IMR-90 (cell line): ENCODE measurements at regions not wholly inside any gene's neighbourhood (a gene's known extent, or its start where the extent isn't known, plus 50 kb on each side); places are given as distances from the start of the nearest gene placed in this dataset.

Experiments used
- ATAC-seq: fragments of 200-7000 bp; cut with Tn5 transposase; 2 replicates; pipeline ENCODE4 v1.9.1; 2020; ENCODE audit warnings: low read depth, mild to moderate bottlenecking, moderate library complexity
- BruUV-seq: library from RNA; stranded (reverse); fragments of 400-500 nt; replicated peaks from 2 replicates; lab custom pipeline; 2021; lab: Mats Ljungman, UMichigan
- CTCF ChIA-PET: fragments of 300-600 bp; formaldehyde crosslinking; extraction: SDS; loops from one replicate; lab custom pipeline; 2021; ENCODE audit warnings: antibody characterized with exemption; lab: Yijun Ruan, JAX
- POLR2A ChIA-PET: fragments of 300-600 bp; sonication (Branson Sonifier 250); formaldehyde crosslinking; loops from one replicate; lab custom pipeline; 2022; ENCODE audit warnings: antibody characterized with exemption; ENCODE audit not compliant: unreplicated experiment; lab: Charles Lee
- DNase-seq: peaks from one replicate; pipeline ENCODE4 v3.0.0; 2013
- H2AFZ ChIP-seq: replicated peaks from 2 replicates; pipeline ENCODE3; 2013; ENCODE audit warnings: low read length, mild to moderate bottlenecking; ENCODE audit not compliant: poor library complexity
- H2AK5ac ChIP-seq: 2 replicates; pipeline ENCODE4 v1.6.1; 2013; ENCODE audit warnings: low read depth, low read length, inconsistent platforms
- H2AK9ac ChIP-seq: replicated peaks from 2 replicates; pipeline ENCODE3; 2013; ENCODE audit warnings: mild to moderate bottlenecking, low read depth, low read length, moderate library complexity; ENCODE audit not compliant: poor library complexity
- H2BK120ac ChIP-seq: 2 replicates; pipeline ENCODE4 v1.6.1; 2013; ENCODE audit warnings: low read depth, low read length, inconsistent platforms
- H2BK15ac ChIP-seq: 3 replicates; pipeline ENCODE4 v1.6.1; 2013; ENCODE audit warnings: low read depth, low read length, inconsistent platforms
- H2BK20ac ChIP-seq: 2 replicates; pipeline ENCODE4 v1.6.1; 2013; ENCODE audit warnings: low read depth, mild to moderate bottlenecking, inconsistent platforms, low read length, moderate library complexity
- H2BK5ac ChIP-seq: 2 replicates; pipeline ENCODE4 v1.6.1; 2013; ENCODE audit warnings: mild to moderate bottlenecking, low read depth, low read length, inconsistent platforms; ENCODE audit not compliant: poor library complexity, severe bottlenecking
- H3K14ac ChIP-seq: replicated peaks from 2 replicates; pipeline ENCODE4 v1.6.1; 2013; ENCODE audit warnings: low read depth, low read length, inconsistent platforms
- H3K18ac ChIP-seq: 2 replicates; pipeline ENCODE4 v1.6.1; 2013; ENCODE audit warnings: low read depth, low read length, control low read depth
- H3K23ac ChIP-seq: 2 replicates; pipeline ENCODE4 v1.6.1; 2013; ENCODE audit warnings: low read depth, low read length, inconsistent platforms
- H3K27ac ChIP-seq: 2 replicates; pipeline ENCODE4 v1.5.1; 2013; ENCODE audit warnings: mild to moderate bottlenecking, control low read depth, low read length; ENCODE audit not compliant: insufficient read depth
- H3K27me3 ChIP-seq: 2 replicates; pipeline ENCODE4 v1.6.1; 2013; ENCODE audit warnings: low read length; ENCODE audit not compliant: control insufficient read depth, insufficient read depth
- H3K36me3 ChIP-seq: 2 replicates; pipeline ENCODE4 v1.6.1; 2013; ENCODE audit warnings: low read length, mixed read lengths; ENCODE audit not compliant: control insufficient read depth, insufficient read depth
- H3K4ac ChIP-seq: 2 replicates; pipeline ENCODE4 v1.6.1; 2013; ENCODE audit warnings: low read depth, low read length, inconsistent platforms
- H3K4me1 ChIP-seq: 2 replicates; pipeline ENCODE4 v1.6.1; 2013; ENCODE audit warnings: low read length, mixed read lengths; ENCODE audit not compliant: control insufficient read depth, insufficient read depth
- H3K4me2 ChIP-seq: 2 replicates; pipeline ENCODE4 v1.6.1; 2013; ENCODE audit warnings: low read depth, mild to moderate bottlenecking, control low read depth, low read length, moderate library complexity
- H3K4me3 ChIP-seq: 2 replicates; pipeline ENCODE4 v1.5.1; 2013; ENCODE audit warnings: low read depth, mild to moderate bottlenecking, control low read depth, low read length, moderate library complexity; ENCODE audit not compliant: insufficient read depth
- H3K56ac ChIP-seq: 2 replicates; pipeline ENCODE4 v1.6.1; 2013; ENCODE audit warnings: low read length, inconsistent platforms; ENCODE audit not compliant: insufficient read depth; ENCODE audit errors: extremely low read depth
- H3K79me1 ChIP-seq, 2 experiments: 2 replicates each; pipeline ENCODE4 v1.6.1; 2013; ENCODE audit warnings: low read length in 2 of 2, inconsistent platforms in 1 of 2, low read depth in 1 of 2
- H3K9ac ChIP-seq: 2 replicates; pipeline ENCODE4 v1.6.1; 2013; ENCODE audit warnings: low read depth, low read length, control low read depth
- H3K9me1 ChIP-seq: 2 replicates; pipeline ENCODE4 v1.6.1; 2013; ENCODE audit warnings: low read length, inconsistent platforms; ENCODE audit not compliant: insufficient read depth
- H3K9me3 ChIP-seq: 2 replicates; pipeline ENCODE4 v1.6.1; 2013; ENCODE audit warnings: low read length; ENCODE audit not compliant: control insufficient read depth, insufficient read depth
- H4K20me1 ChIP-seq: 2 replicates; pipeline ENCODE4 v1.6.1; 2013; ENCODE audit warnings: low read length, inconsistent platforms; ENCODE audit not compliant: insufficient read depth
- H4K5ac ChIP-seq: 2 replicates; pipeline ENCODE4 v1.6.1; 2013; ENCODE audit warnings: mild to moderate bottlenecking, low read depth, low read length, control low read depth
- H4K8ac ChIP-seq, 2 experiments: 2 replicates each; pipeline ENCODE4 v1.6.1; 2013; ENCODE audit warnings: low read depth in 2 of 2, low read length in 2 of 2, control low read depth in 1 of 2, inconsistent platforms in 1 of 2
- H4K91ac ChIP-seq: 2 replicates; pipeline ENCODE4 v1.6.1; 2013; ENCODE audit warnings: low read depth, low read length, inconsistent platforms; ENCODE audit not compliant: insufficient read depth
- BHLHE40 ChIP-seq: fragments of 150-350 bp; IDR thresholded peaks from 2 replicates; pipeline ENCODE4 v1.6.1; 2016; ENCODE audit warnings: mild to moderate bottlenecking, low read depth, low read length
- FOS ChIP-seq: fragments of 150-350 bp; IDR thresholded peaks from 2 replicates; pipeline ENCODE4 v1.6.1; 2016; ENCODE audit warnings: low read depth, low read length
- WGBS, 2 experiments: methylation state at CpG; one replicate each; pipeline versions ENCODE4 v1.1.5 to v1.1.7; 2013; ENCODE audit warnings: missing lambda C conversion rate in 2 of 2; ENCODE audit not compliant: insufficient read length in 1 of 2; ENCODE audit errors: extremely low coverage in 2 of 2; 5-methylcytosine and 5-hydroxymethylcytosine counted together
- dilution Hi-C: fragments of 300-500 bp; cut with HindIII; formaldehyde crosslinking; loops from one replicate; pipeline ENCODE4 v1.14.3; 2018; ENCODE audit warnings: low sequenced_read_pairs; ENCODE audit not compliant: unreplicated experiment
- in situ Hi-C: fragments of 300-500 bp; cut with MboI; formaldehyde crosslinking; loops from 3 replicates; pipeline ENCODE4 v1.14.3; 2019; ENCODE audit warnings: low sequenced_read_pairs, inconsistent platforms, mixed read lengths
- intact Hi-C: fragments of 100-400 bp; cut with micrococcal nuclease; formaldehyde crosslinking; loops from 2 replicates; pipeline ENCODE4 v1.10.0; 2022

- in situ Hi-C loops: no loop called here
Measured at GRCh38 chrX:8273451-8273895, 102.4 kb upstream of the VCX2 start.

More at GRCh38 chrX:8273451-8273895, 102.4 kb upstream of the VCX2 start:
- H2AK5ac ChIP-seq: no peak overlapping the region
- ChIA-PET CTCF (no interaction called here), POLR2A (no interaction called here)
- no peak overlapping the region for H3K18ac ChIP-seq
- H4K91ac ChIP-seq: no peak overlapping the region
- dilution Hi-C loops (no loop called here), intact Hi-C loops (no loop called here)
- H3K9me1 ChIP-seq: no peaks in the 10 kb centered on the region
- no peak overlapping the region for H3K4me2 ChIP-seq
- H2BK5ac ChIP-seq: no peak overlapping the region
- H2BK15ac ChIP-seq: no peak overlapping the region
- H3K4me3 ChIP-seq: no peak overlapping the region
- no peaks in the 10 kb centered on the region for H4K20me1 ChIP-seq
- H3K27me3 ChIP-seq: no peaks in the 10 kb centered on the region
- ATAC-seq (no peak), DNase-seq (no peak)
- H3K9ac ChIP-seq: no peak overlapping the region
- no peak overlapping the region for H3K27ac ChIP-seq
- H3K4me1 ChIP-seq: no peaks in the 10 kb centered on the region
- no peak overlapping the region for H3K4ac ChIP-seq
- H3K36me3 ChIP-seq: no peaks in the 10 kb centered on the region
- no peaks in the 10 kb centered on the region for H3K79me1 ChIP-seq
- no peak overlapping the region for H2BK20ac ChIP-seq
- peaks cover 3% of the 10 kb centered on the region; the same call in 1 of the 2 replicates for H3K9me3 ChIP-seq
- no CpG with 5 or more reads among the region's 5 CpGs for WGBS, 2 experiments
- no peak overlapping the region for H4K5ac ChIP-seq
- H2BK120ac ChIP-seq: no peak overlapping the region
- H3K23ac ChIP-seq: no peak overlapping the region
- no peak overlapping the region for H3K56ac ChIP-seq
- no peak overlapping the region for H2AK9ac ChIP-seq
- no peak overlapping the region for H3K14ac ChIP-seq
- no TSS peak for BruUV-seq
- H4K8ac ChIP-seq: no peak overlapping the region
- H2AFZ ChIP-seq: no peak overlapping the region
- TF ChIP-seq FOS (no peak), BHLHE40 (no peak)
